HG02763 (cell line): ENCODE measurements at regions not wholly inside any gene's neighbourhood (a gene's known extent, or its start where the extent isn't known, plus 50 kb on each side); places are given as distances from the start of the nearest gene placed in this dataset.
"Not testable (repeated sequence)": the region's sequence is repeated elsewhere in the genome, so short reads cannot be mapped to it uniquely, and the experiment has no call there.

Source experiments
- ATAC-seq: cut with Tn5 transposase; IDR thresholded peaks from one replicate; pipeline ENCODE4 v1.9.1; 2021; ENCODE audit warnings: mild to moderate bottlenecking, moderate library complexity; ENCODE audit not compliant: unreplicated experiment

GRCh38 chr2:61632276-61633169 is 94.4 kb upstream of the XPO1 start:
- ATAC-seq = no peak

GRCh38 chr2:61631321-61631720 is 93.2 kb upstream of the XPO1 start:
- ATAC-seq = no peak

- ATAC-seq = no peak
Measured at GRCh38 chr2:61626827-61627226, 88.7 kb upstream of the XPO1 start.

- ATAC-seq = no peak
Measured at GRCh38 chr2:61623747-61624146, 85.6 kb upstream of the XPO1 start.

GRCh38 chr2:61620244-61621159 is 82.3 kb upstream of the XPO1 start:
- no peak for ATAC-seq

- ATAC-seq = no peak
Measured at GRCh38 chr2:61619561-61619960, 81.4 kb upstream of the XPO1 start.

- ATAC-seq = no peak
Measured at GRCh38 chr2:61617610-61618009, 79.5 kb upstream of the XPO1 start.

GRCh38 chr2:61605245-61605644 is 67.1 kb upstream of the XPO1 start:
- no peak for ATAC-seq

GRCh38 chr2:61604433-61604832 is 66.3 kb upstream of the XPO1 start:
- ATAC-seq = no peak

- ATAC-seq = not testable (repeated sequence)
Measured at GRCh38 chr2:61598515-61599156, 60.5 kb upstream of the XPO1 start.

GRCh38 chr2:61597300-61598289 is 59.4 kb upstream of the XPO1 start:
- ATAC-seq = no peak

- not testable (repeated sequence) for ATAC-seq
Measured at GRCh38 chr2:61594201-61594600, 56.0 kb upstream of the XPO1 start.

- ATAC-seq = not testable (repeated sequence)
Measured at GRCh38 chr2:61593648-61594047, 55.5 kb upstream of the XPO1 start.

GRCh38 chr2:61590214-61590613 is 52.1 kb upstream of the XPO1 start:
- ATAC-seq = no peak

- ATAC-seq = no peak
Measured at GRCh38 chr2:61588566-61588965, 50.4 kb upstream of the XPO1 start.
